ENCODE measurements at regions not wholly inside any gene's neighbourhood (a gene's known extent, or its start where the extent isn't known, plus 50 kb on each side); places are given as distances from the start of the nearest gene placed in this dataset.

- TF ChIP-seq EZH2 (IDR thresholded peaks at IDR 0.05) (no peak), POLR2AphosphoS5 (IDR thresholded peaks at IDR 0.05; ENCODE audit: borderline replicate concordance, low read depth, low read length) (no peak)
Measured at GRCh38 chr2:176709991-176710390, 440.7 kb downstream of the MTX2 start.
